Upper lobe of left lung (tissue), 6 donors: ENCODE measurements at regions not wholly inside any gene's neighbourhood (a gene's known extent, or its start where the extent isn't known, plus 50 kb on each side); places are given as distances from the start of the nearest gene placed in this dataset.

Source experiments
- ATAC-seq, 2 donors: fragments of 200-7000 bp; cut with Tn5 transposase; one replicate each; pipeline ENCODE4 v1.9.1; 2022; ENCODE audit warnings: mild to moderate bottlenecking in 2 of 2, moderate library complexity in 2 of 2; ENCODE audit not compliant: low FRiP score in 2 of 2
- DNase-seq, 2 donors: peaks; one replicate each; pipeline ENCODE4 v3.0.0-alpha.2; 2019 to 2020
- H3K27ac ChIP-seq, 4 donors: fragments of 200-600 bp; sonication (generic); one replicate each; pipeline ENCODE4 v1.5.1; 2016 to 2019
- H3K27me3 ChIP-seq, 4 donors: fragments of 200-600 bp; sonication (generic); one replicate each; pipeline ENCODE4 v1.5.1; 2017 to 2019
- H3K36me3 ChIP-seq, 4 donors: fragments of 200-600 bp; sonication (generic); one replicate each; pipeline ENCODE4 v1.5.1; 2016 to 2019
- H3K4me1 ChIP-seq, 4 donors: fragments of 200-600 bp; sonication (generic); one replicate each; pipeline ENCODE4 v1.5.1; 2018 to 2019
- H3K4me3 ChIP-seq, 4 donors: fragments of 200-600 bp; sonication (generic); one replicate each; pipeline ENCODE4 v1.5.1; 2017 to 2019; ENCODE audit warnings: mild to moderate bottlenecking in 2 of 4, moderate library complexity in 1 of 4
- H3K9me3 ChIP-seq, 4 donors: fragments of 200-600 bp; sonication (generic); one replicate each; pipeline ENCODE4 v1.5.1; 2018 to 2019
- CTCF ChIP-seq, 6 experiments: fragments of 450-650 bp in 4 of 6; fragments of 200-600 bp in 2 of 6; sonication (generic) in 2 of 6; IDR thresholded peaks; one replicate each; pipeline ENCODE4 v1.5.1; 2016 to 2019; ENCODE audit warnings: antibody characterized with exemption in 6 of 6
- EP300 ChIP-seq, 4 donors: sonication (generic); formaldehyde crosslinking; IDR thresholded peaks; one replicate each; pipeline ENCODE4 v1.5.1; 2017; ENCODE audit warnings: antibody characterized with exemption in 4 of 4, control low read depth in 2 of 4
- POLR2A ChIP-seq, 4 donors: fragments of 450-650 bp; IDR thresholded peaks; one replicate each; pipeline ENCODE4 v1.5.1; 2016 to 2017; ENCODE audit warnings: antibody characterized with exemption in 4 of 4, mild to moderate bottlenecking in 2 of 4
- POLR2AphosphoS5 ChIP-seq, 2 donors: sonication (generic); formaldehyde crosslinking; IDR thresholded peaks; one replicate each; pipeline ENCODE4 v1.5.1; 2017; ENCODE audit warnings: antibody characterized with exemption in 2 of 2
- WGBS, 2 donors: methylation state at CpG; one replicate each; pipeline ENCODE4 v1.1.5; 2017 to 2018; 5-methylcytosine and 5-hydroxymethylcytosine counted together
- donor health status: DM: no; HTN: no; CAD: no; lungs with moderate emphysema.
- donor health status: DM: no; HTN: yes; CAD: no; lungs with severe emphysema.

- 34 to 42% methylated on average over 3 of the region's 3 CpGs for WGBS, 2 donors
- DNase-seq = no peak
- H3K27me3 ChIP-seq = no peaks in the 10 kb centered on the region
Measured at GRCh38 chr1:189409774-189410173, 1067.9 kb downstream of the BRINP3 start.

GRCh38 chr1:189424746-189425331, 1052.8 kb downstream of the BRINP3 start:
- no peaks in the 10 kb centered on the region for H3K27me3 ChIP-seq
- DNase-seq = no peak
- no peaks in the 10 kb centered on the region for H3K36me3 ChIP-seq
- ATAC-seq = no peak
- H3K9me3 ChIP-seq = no peaks in the 10 kb centered on the region
- TF ChIP-seq POLR2A (IDR thresholded peaks at IDR 0.05) = no peak
- no peak for TF ChIP-seq POLR2AphosphoS5 (IDR thresholded peaks at IDR 0.05)
- no peak for TF ChIP-seq CTCF (IDR thresholded peaks at IDR 0.05)
- TF ChIP-seq EP300 (IDR thresholded peaks at IDR 0.05) = no peak
- H3K4me3 ChIP-seq = no peak overlapping the region
- WGBS, 2 donors = 72 to 76% methylated on average over 2 of the region's 2 CpGs
- no peaks in the 10 kb centered on the region for H3K4me1 ChIP-seq
- H3K27ac ChIP-seq = no peak overlapping the region

More at GRCh38 chr1:189409774-189410173, 1067.9 kb downstream of the BRINP3 start:
- Histone ChIP-seq H3K9me3 (no peaks in the 10 kb centered on the region), H3K4me1 (no peaks in the 10 kb centered on the region), H3K4me3 (no peak overlapping the region), H3K27ac (no peak overlapping the region), H3K36me3 (no peaks in the 10 kb centered on the region)
- ATAC-seq = no peak
- TF ChIP-seq POLR2AphosphoS5 (IDR thresholded peaks at IDR 0.05) = no peak
- TF ChIP-seq EP300 (IDR thresholded peaks at IDR 0.05) = no peak
- TF ChIP-seq POLR2A (IDR thresholded peaks at IDR 0.05) = no peak
- no peak for TF ChIP-seq CTCF (IDR thresholded peaks at IDR 0.05)

- DNase-seq (no peak), ATAC-seq (no peak)
- Histone ChIP-seq H3K27me3 (no peaks in the 10 kb centered on the region), H3K9me3 (no peaks in the 10 kb centered on the region), H3K4me3 (no peak overlapping the region), H3K36me3 (no peaks in the 10 kb centered on the region), H3K4me1 (no peaks in the 10 kb centered on the region), H3K27ac (no peak overlapping the region)
- TF ChIP-seq POLR2AphosphoS5 (IDR thresholded peaks at IDR 0.05) (no peak), CTCF (IDR thresholded peaks at IDR 0.05) (peak in 3 of 6 experiments; percentile 21 to 35 (median 25)), EP300 (IDR thresholded peaks at IDR 0.05) (no peak), POLR2A (IDR thresholded peaks at IDR 0.05) (no peak)
- WGBS, 2 donors = 58 to 60% methylated on average over 4 of the region's 4 CpGs
Measured at GRCh38 chr1:189429610-189430009, 1048.1 kb downstream of the BRINP3 start.

GRCh38 chr1:189431447-189431846, 1046.2 kb downstream of the BRINP3 start:
- DNase-seq (no peak), ATAC-seq (no peak)
- Histone ChIP-seq H3K4me1 (no peaks in the 10 kb centered on the region), H3K27me3 (no peaks in the 10 kb centered on the region), H3K9me3 (no peaks in the 10 kb centered on the region), H3K4me3 (no peak overlapping the region), H3K27ac (no peak overlapping the region), H3K36me3 (no peaks in the 10 kb centered on the region)
- 87% methylated on average over 2 of the region's 2 CpGs for WGBS, 2 donors
- TF ChIP-seq POLR2A (IDR thresholded peaks at IDR 0.05) (no peak), EP300 (IDR thresholded peaks at IDR 0.05) (no peak), CTCF (IDR thresholded peaks at IDR 0.05) (no peak), POLR2AphosphoS5 (IDR thresholded peaks at IDR 0.05) (no peak)

GRCh38 chr1:189432753-189433152, 1044.9 kb downstream of the BRINP3 start:
- DNase-seq (no peak), ATAC-seq (no peak)
- H3K4me3 ChIP-seq = no peak overlapping the region
- no peak overlapping the region for H3K27ac ChIP-seq
- no peaks in the 10 kb centered on the region for H3K27me3 ChIP-seq
- TF ChIP-seq POLR2AphosphoS5 (IDR thresholded peaks at IDR 0.05) (no peak), POLR2A (IDR thresholded peaks at IDR 0.05) (no peak), CTCF (IDR thresholded peaks at IDR 0.05) (no peak), EP300 (IDR thresholded peaks at IDR 0.05) (no peak)
- WGBS, 2 donors = 71 to 83% methylated on average over 2 of the region's 2 CpGs
- no peaks in the 10 kb centered on the region for H3K4me1 ChIP-seq
- no peaks in the 10 kb centered on the region for H3K36me3 ChIP-seq
- no peaks in the 10 kb centered on the region for H3K9me3 ChIP-seq
